ENCODE measurements at regions not wholly inside any gene's neighbourhood (a gene's known extent, or its start where the extent isn't known, plus 50 kb on each side); places are given as distances from the start of the nearest gene placed in this dataset.

GRCh38 chr10:42899036-42899435, 116.4 kb downstream of the BMS1 start:
- no peak for TF ChIP-seq CTCF (IDR thresholded peaks at IDR 0.05)
- no peak for TF ChIP-seq POLR2A (IDR thresholded peaks at IDR 0.05)

Data from lower leg skin (tissue), 3 donors.